Neuron (in vitro differentiated cells): ENCODE measurements at regions not wholly inside any gene's neighbourhood (a gene's known extent, or its start where the extent isn't known, plus 50 kb on each side); places are given as distances from the start of the nearest gene placed in this dataset.
"Not testable (repeated sequence)": the region's sequence is repeated elsewhere in the genome, so short reads cannot be mapped to it uniquely, and the experiment has no call there.

Source experiments
- H2AFZ ChIP-seq: one replicate; pipeline ENCODE4 v1.6.1; 2013; ENCODE audit warnings: low read depth, mild to moderate bottlenecking, inconsistent platforms, low read length, moderate library complexity
- H3K27me3 ChIP-seq: one replicate; pipeline ENCODE4 v1.6.1; 2013; ENCODE audit warnings: low read length; ENCODE audit not compliant: insufficient read depth
- H3K36me3 ChIP-seq: one replicate; pipeline ENCODE4 v1.6.1; 2013; ENCODE audit warnings: low read length; ENCODE audit not compliant: insufficient read depth
- H3K4me1 ChIP-seq: one replicate; pipeline ENCODE4 v1.6.1; 2013; ENCODE audit warnings: low read length; ENCODE audit not compliant: insufficient read depth
- H3K4me3 ChIP-seq: 2 replicates; pipeline ENCODE4 v1.5.1; 2013; ENCODE audit warnings: mild to moderate bottlenecking, low read length, moderate library complexity
- H3K9me3 ChIP-seq: one replicate; pipeline ENCODE4 v1.6.1; 2013; ENCODE audit warnings: low read length

DNA sequence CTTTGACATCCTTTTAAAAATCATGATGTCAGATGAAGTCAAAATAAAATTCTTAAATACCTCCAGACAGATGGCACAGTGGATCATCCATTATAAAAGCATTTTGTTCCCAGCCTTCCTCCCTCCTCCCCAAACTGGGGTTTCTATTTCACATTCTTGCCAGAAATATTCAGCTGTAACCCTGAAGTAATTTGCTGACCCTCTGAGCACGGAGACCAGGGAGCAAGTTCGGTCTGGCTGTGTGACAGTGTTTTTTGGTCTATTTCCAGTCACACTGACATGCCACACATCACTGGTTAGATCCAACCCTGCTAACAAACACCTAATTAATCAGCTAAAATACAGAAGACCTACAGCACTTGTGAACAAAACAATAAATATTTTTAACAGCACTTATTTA is 126.2 kb upstream of the DMRT1 start:
- Histone ChIP-seq H3K27me3 (no peaks in the 10 kb centered on the region), H3K9me3 (peaks cover 3% of the 10 kb centered on the region), H3K4me3 (no peak overlapping the region), H2AFZ (no peak overlapping the region), H3K4me1 (peaks cover 3% of the 10 kb centered on the region), H3K36me3 (peaks cover 8% of the 10 kb centered on the region)

DNA sequence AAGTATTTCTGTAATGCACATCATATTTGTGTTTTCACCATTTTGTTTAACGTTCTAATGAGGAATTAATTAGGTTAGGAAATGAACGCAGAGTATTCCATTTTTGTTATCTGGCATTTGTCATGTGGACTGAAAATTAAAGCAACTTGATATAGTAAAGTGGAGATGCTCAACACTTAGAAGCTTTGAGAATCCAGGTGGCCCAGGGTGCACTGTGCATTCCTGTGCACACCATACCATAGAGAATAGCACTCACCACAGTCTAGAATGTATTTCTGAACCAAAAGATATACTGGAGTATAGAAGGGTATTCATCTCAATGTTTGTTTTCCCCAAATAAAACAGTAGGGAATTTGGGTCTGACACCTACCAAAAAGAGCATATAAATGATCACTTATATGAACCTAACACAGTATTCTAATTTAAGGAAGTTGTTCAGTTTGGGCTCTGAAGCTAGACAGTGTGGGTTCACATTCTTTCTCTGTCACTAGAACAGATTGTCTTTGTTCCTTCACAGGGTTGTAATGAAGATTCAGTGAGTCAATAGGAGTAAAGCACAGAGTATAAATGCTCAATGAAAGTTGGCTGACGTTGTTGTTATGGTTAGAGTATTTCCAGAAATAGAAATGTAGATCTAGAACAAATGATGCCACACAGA is 125.6 kb upstream of the DMRT1 start:
- Histone ChIP-seq H3K4me1 (peaks cover 3% of the 10 kb centered on the region), H2AFZ (no peak overlapping the region), H3K4me3 (no peak overlapping the region), H3K27me3 (no peaks in the 10 kb centered on the region), H3K9me3 (peaks cover 3% of the 10 kb centered on the region), H3K36me3 (peaks cover 8% of the 10 kb centered on the region)

DNA sequence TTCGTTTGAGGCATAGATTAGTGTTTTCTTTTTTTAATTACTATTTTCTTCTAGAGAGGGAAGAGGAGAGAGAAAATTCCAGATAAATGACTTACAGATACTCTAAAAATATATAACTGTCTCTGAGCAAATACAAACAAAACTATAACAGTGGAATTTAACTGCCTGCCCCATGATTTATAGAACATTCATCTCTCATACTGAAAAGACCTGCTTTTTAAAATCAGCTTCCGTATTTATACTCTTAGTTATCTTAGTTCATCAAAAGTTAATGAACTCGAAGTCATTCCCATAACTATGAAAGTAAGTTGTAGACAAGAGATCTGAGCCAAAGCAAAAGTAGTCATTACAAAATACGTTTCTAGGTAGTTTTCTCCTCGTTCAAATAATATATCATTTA is 123.8 kb upstream of the DMRT1 start:
- Histone ChIP-seq H3K4me3 (no peak overlapping the region), H3K36me3 (no peaks in the 10 kb centered on the region), H3K27me3 (no peaks in the 10 kb centered on the region), H2AFZ (no peak overlapping the region), H3K4me1 (peaks cover 3% of the 10 kb centered on the region), H3K9me3 (no peaks in the 10 kb centered on the region)

DNA sequence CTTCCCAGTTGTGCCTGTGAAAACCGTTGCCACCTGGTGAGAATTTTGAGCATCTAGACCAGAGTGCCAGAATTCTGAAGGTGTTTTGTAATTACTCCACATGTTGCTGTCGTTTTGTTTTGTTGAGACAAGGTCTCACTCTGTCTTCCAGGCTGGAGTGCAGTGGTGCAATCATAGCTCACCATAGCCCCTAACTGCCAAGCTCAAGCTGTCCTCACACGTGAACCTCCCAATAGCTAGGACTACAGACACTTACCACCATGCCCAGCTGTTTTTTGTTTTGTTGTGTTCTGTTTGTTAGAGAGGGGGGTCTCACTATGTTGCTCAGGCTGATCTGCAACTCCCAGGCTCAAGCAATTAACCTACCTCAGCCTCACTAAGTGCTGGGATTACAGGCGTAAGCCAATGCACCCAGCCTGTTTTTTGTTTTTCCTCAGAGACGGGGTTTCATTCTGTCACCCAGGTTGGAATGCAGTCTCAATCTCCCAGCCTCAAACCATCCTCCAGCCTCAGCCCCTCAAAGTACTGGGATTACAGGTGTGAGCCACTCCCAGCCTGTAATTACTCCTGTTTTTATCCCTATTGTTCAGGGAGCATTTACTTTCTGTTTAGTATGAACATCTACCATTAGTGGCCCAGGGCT is 121.1 kb upstream of the DMRT1 start:
- no peak overlapping the region for H3K4me3 ChIP-seq
- peaks cover 1% of the 10 kb centered on the region for H3K4me1 ChIP-seq
- H3K36me3 ChIP-seq: no peaks in the 10 kb centered on the region
- no peak overlapping the region for H2AFZ ChIP-seq
- no peaks in the 10 kb centered on the region for H3K9me3 ChIP-seq
- H3K27me3 ChIP-seq: no peaks in the 10 kb centered on the region

DNA sequence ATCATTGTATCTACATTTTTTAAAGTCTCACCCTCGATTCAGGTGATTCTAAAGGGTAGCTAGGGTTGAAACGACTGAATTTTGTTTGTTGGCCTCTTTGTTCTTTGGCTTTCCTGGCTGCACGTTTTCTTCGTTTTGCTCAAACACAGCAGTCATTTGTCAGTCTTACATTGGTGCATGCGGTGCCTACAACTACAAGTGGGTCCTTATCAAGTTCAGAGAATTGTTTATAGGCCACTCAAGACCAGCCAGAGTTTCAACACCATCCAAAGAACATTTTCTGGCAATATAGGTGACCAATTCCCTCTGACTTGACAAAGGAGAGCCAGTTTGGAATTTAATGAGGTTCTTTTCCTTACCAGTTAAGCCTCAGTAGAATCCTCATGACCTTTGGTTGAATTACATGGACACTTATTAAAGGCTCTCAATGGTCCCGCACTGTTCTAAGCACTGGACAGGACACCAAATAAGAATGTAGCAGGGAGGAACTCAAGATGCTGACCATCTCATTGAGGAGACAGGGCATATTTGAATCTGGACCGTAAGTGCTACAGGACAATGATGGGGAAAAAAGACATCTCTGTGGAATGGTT is 119.0 kb upstream of the DMRT1 start:
- no peak overlapping the region for H2AFZ ChIP-seq
- no peak overlapping the region for H3K4me3 ChIP-seq
- H3K36me3 ChIP-seq: no peaks in the 10 kb centered on the region
- no peaks in the 10 kb centered on the region for H3K4me1 ChIP-seq
- no peaks in the 10 kb centered on the region for H3K27me3 ChIP-seq
- no peaks in the 10 kb centered on the region for H3K9me3 ChIP-seq

DNA sequence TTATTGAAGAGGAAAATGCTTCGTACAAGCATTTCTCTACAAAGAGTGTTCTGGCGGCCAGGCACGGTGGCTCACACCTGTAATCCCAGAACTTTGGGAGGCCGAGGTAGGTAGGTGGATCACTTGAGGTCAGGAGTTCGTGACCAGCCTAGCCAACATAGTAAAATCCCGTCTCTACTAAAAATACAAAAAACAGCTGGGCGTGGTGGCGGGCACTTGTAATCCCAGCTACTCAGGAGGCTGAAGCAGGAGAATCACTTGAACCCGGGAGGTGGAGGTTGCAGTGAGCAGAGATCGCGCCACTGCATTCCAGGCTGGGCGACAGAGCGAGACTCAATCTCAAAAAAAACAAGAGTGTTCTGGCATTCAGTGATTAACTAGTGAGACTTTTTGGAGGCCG is 117.0 kb upstream of the DMRT1 start:
- H3K4me3 ChIP-seq, H3K9me3 ChIP-seq, H3K4me1 ChIP-seq, H3K36me3 ChIP-seq, H3K27me3 ChIP-seq, H2AFZ ChIP-seq: not testable (repeated sequence)

DNA sequence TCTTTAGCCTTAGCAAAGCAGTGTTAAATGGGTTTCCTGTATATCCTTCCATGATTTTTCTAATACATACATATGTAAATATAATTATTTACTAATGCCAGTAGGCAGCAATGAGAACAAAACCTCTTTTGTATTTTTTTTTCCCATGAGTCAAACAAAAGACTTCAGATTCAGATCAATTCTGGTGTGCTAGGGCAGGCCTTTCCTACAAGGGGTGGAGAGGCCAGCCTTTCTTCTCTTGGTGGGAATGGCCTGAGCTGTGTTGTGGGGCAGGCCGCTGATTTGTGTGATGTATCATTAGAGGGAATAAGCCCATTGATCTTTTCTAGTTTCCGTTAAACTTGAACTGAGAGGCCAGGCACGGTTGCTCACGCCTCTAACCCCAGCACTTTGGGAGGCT is 115.5 kb upstream of the DMRT1 start:
- Histone ChIP-seq H3K9me3 (no peaks in the 10 kb centered on the region), H3K4me3 (no peak overlapping the region), H3K4me1 (no peaks in the 10 kb centered on the region), H3K36me3 (no peaks in the 10 kb centered on the region), H2AFZ (no peak overlapping the region), H3K27me3 (no peaks in the 10 kb centered on the region)

DNA sequence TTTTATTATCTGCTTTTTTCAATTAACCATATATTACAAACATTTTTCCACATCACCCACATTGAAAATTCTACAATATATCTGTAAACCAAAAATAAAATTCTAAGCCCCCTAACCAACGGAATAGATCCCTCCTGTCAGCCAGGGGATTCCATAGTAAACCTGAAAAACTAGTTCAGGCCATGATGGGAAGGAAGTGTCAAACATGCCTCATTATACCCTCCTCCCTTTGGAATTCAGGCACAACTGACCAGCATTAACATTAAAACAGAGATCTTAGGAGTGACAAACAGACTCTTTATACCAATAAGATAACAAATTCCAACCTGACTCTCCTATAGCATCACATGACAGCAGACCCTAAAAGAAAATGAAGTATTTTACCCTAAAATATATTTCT is 113.7 kb upstream of the DMRT1 start:
- peaks cover 2% of the 10 kb centered on the region for H3K36me3 ChIP-seq
- H3K9me3 ChIP-seq: no peaks in the 10 kb centered on the region
- H3K27me3 ChIP-seq: no peaks in the 10 kb centered on the region
- no peak overlapping the region for H3K4me3 ChIP-seq
- no peak overlapping the region for H2AFZ ChIP-seq
- H3K4me1 ChIP-seq: no peaks in the 10 kb centered on the region

DNA sequence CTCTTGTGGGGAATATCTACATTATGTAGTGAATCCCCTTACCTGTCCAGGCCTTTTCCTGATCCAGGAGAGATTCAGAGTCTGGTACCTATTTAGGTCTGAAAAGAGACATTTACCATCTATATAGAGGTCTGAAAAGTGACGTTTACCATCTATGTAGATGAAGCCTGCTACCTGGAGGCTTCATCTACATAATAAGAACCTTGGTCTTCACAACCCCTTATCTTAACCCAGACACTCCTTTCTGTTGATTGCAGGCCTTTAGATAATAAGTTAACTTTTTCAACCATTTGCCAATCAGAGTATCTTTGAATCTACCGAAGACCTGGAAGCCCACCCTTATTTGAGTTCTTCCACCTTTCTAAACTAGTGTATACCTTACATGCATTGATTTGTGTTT is 113.0 kb upstream of the DMRT1 start:
- Histone ChIP-seq H2AFZ (no peak overlapping the region), H3K36me3 (peaks cover 2% of the 10 kb centered on the region), H3K9me3 (no peaks in the 10 kb centered on the region), H3K4me1 (no peaks in the 10 kb centered on the region), H3K4me3 (no peak overlapping the region), H3K27me3 (no peaks in the 10 kb centered on the region)

DNA sequence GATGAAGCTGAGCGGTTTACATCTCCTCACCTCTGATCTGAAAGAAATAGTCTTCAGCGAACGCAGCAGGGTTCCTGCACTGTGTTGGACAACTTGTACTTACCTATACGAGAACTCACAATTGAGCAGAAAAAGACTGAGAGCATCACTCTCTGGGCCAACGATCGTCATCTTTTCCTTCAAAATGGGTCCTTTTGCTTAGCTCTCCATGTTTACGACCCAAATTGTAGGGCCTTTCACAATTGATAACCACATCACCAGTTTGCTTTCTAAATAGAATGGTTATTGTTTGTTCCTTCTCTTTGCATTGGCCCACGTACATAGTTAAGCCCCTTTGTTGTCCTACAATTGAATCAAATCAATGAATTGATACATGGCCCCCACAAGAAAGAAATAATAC is 110.0 kb upstream of the DMRT1 start:
- Histone ChIP-seq H2AFZ (no peak overlapping the region), H3K36me3 (peaks cover 5% of the 10 kb centered on the region), H3K4me3 (no peak overlapping the region), H3K27me3 (no peaks in the 10 kb centered on the region), H3K4me1 (no peaks in the 10 kb centered on the region), H3K9me3 (no peaks in the 10 kb centered on the region)

DNA sequence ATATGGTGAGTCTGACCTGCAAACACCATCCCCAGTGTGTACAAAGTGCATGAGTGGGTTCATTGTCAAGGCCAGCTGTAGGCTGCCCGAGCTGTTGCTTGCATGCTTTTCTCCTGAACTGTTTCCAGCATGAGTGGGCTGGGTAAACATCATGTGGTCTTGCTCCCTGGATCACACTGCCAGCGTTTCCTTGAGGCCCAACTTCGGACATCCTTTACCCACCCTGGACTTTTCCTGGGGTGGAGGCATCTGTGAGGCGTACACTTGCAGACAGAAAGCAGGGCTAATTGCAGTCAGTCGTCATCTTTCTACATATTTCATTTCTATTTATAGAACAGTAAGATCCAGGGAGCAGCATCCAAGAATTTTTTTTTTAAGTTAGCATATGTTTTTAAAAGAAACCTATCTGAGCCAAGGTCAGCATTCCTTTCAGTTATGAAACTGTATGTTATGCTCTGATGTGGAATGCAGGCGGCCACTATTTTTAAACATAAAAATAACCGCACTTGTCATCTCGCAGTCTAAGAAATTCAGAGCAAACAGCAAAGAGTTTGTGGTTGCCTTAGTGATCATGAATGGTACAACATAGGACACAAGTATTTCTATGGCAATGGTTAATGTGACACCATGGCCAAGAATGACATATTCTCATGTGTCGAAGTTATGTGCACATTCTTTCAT is 106.5 kb upstream of the DMRT1 start:
- Histone ChIP-seq H3K4me1 (no peaks in the 10 kb centered on the region), H2AFZ (no peak overlapping the region), H3K27me3 (no peaks in the 10 kb centered on the region), H3K9me3 (no peaks in the 10 kb centered on the region), H3K4me3 (no peak overlapping the region), H3K36me3 (peaks cover 11% of the 10 kb centered on the region)

DNA sequence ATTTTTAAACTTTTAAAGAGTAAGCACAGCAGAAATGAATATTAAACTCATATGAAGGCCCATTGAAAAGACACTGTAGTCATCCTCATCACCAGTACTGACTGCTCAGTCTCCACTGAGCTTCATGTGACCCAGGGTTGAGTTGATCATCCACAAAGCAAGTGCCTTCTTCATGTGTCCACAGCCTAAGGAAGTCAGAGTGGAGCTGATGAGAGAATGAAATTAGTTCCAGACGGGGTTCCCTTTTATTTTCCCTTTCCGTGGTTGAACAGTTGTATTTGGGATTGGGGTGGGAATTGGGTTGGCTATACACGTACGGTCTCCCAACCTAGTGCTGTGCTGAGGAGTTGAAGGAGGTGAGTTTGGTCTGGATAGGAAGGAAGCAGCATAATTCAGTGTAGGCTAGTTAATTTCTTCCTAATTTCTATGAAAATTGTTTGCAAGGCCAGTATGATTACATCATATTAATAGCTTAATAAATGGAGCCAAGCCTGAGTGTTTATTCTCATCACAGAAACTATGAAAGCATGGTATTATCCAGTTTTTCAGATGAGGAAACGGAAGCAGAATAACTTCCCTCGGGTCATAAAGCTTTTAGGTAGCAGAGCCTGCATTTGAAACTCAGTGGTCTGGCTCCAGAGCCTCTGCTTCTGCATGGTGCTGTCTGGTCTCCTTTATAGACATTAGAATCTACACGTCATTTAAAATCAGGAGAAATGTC is 103.9 kb upstream of the DMRT1 start:
- no peak overlapping the region for H2AFZ ChIP-seq
- H3K4me1 ChIP-seq: no peaks in the 10 kb centered on the region

More for the DNA sequence above, 103.9 kb upstream of the DMRT1 start:
- Histone ChIP-seq H3K9me3 (no peaks in the 10 kb centered on the region), H3K27me3 (no peaks in the 10 kb centered on the region), H3K36me3 (peaks cover 20% of the 10 kb centered on the region), H3K4me3 (no peak overlapping the region)
